Activated naive CD8-positive, alpha-beta T cell treated with anti-CD3 and anti-CD28 coated beads, Interleukin-2, amount 50 U/mL, for 24 hours (primary cell): ENCODE measurements at regions not wholly inside any gene's neighbourhood (a gene's known extent, or its start where the extent isn't known, plus 50 kb on each side); places are given as distances from the start of the nearest gene placed in this dataset.

Source experiments
- ATAC-seq: fragments of 150-1000 bp; cut with Tn5 transposase; one replicate; pipeline ENCODE4 v1.10.0; 2021
- DNase-seq: peaks from one replicate; pipeline ENCODE4 v3.0.0; 2021
- H3K27ac Mint-ChIP-seq: one replicate; pipeline ENCODE4 v1.8.0; 2021; ENCODE audit warnings: mild to moderate bottlenecking, mixed read lengths
- H3K27me3 Mint-ChIP-seq: one replicate; pipeline ENCODE4 v1.8.0; 2021; ENCODE audit warnings: mixed read lengths
- H3K36me3 Mint-ChIP-seq: one replicate; pipeline ENCODE4 v1.8.0; 2021; ENCODE audit warnings: low read depth, mixed read lengths
- H3K4me1 Mint-ChIP-seq: one replicate; pipeline ENCODE4 v1.8.0; 2021; ENCODE audit warnings: mixed read lengths
- H3K4me3 Mint-ChIP-seq: one replicate; pipeline ENCODE4 v1.8.0; 2021; ENCODE audit warnings: mild to moderate bottlenecking, moderate library complexity, mixed read lengths
- H3K9me3 Mint-ChIP-seq: one replicate; pipeline ENCODE4 v1.8.0; 2021; ENCODE audit warnings: mixed read lengths

DNA sequence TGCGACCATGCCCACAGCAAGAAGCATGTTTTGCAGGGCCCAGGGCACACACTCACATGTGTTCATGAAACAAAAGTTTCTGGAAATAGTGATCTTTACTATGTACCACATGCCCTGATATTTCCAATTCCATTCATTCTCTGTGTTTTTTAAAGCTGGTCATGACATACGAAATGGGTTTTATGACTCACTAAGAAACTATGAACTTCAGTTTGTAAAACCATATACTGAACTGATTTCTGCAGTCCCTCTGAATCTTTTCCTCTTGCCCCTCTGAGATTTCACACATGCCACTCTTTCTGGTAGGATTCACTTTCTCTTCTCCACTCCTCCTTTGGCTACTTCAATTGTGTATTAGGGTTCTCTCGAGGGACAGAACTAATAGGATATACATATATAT lies 416.1 kb upstream of the TRPC7 start:
- H3K4me3 Mint-ChIP-seq: no peak overlapping the region
- no peak for ATAC-seq
- H3K4me1 Mint-ChIP-seq: no peaks in the 10 kb centered on the region
- DNase-seq: no peak
- H3K36me3 Mint-ChIP-seq: no peaks in the 10 kb centered on the region
- H3K27me3 Mint-ChIP-seq: no peaks in the 10 kb centered on the region
- H3K27ac Mint-ChIP-seq: no peak overlapping the region
- peaks cover 9% of the 10 kb centered on the region for H3K9me3 Mint-ChIP-seq

DNA sequence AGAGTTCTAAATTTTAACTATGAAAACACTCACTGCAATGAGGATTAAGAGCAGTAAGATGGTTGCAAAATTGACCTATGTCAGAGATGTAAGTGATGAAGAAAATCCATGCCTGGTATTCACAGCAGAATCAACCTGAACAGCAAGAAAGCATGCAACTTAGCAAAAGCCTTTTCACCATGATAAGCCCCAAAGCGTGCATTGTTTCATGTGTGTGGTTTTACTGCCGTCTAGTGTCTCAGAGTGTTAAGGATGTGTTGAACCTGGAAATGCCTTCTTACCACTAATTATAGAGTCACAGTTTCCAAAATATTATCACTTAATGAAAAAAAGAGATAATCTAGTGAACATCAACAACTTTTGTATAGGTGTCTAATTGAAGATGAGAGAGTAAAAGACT lies 415.2 kb upstream of the TRPC7 start:
- ATAC-seq: no peak
- Mint-ChIP-seq H3K4me1 (no peaks in the 10 kb centered on the region), H3K27ac (no peak overlapping the region), H3K9me3 (peaks cover 14% of the 10 kb centered on the region), H3K27me3 (no peaks in the 10 kb centered on the region), H3K36me3 (no peaks in the 10 kb centered on the region), H3K4me3 (no peak overlapping the region)
- no peak for DNase-seq

DNA sequence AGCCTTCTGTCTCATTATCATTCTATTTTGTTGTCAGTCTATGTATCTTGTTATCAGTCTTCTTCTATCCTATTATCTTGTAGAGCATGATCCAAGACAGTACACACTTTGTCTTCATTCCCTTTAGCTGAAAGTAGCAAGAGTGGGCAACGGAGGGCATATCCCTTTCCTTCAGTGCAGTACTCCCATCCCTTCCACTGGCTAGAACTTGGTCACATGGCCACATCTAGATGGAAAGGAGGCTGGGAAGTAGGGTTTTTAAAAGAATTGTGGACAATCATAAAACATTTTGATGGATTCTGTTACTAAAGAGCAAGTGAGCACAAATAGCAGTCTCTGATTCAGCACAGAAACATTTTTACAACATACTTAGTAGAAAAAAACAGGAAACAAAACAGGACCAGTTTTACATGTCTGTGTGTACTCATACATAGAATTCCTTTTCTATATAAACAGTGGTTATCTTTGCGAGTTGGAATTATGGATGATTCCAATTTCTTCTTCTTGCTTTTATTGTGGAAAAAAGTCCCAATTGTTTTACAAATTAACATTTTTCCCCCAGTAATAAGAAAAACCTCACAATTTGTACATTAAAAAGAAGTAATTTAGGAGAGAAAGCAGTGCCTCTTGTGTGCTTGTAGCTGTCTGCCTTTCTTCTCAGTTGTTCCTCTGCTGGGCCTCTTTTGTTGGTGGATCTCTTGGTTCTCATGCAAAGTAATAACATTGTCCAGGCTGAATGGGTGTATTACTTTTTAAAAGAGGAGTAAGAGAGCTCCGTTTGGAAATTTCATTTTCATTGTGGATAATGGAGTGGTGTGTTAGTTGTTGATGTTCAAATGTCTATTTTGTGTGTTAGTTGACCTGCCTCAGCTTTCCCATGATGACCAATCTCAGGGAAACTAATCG lies 410.9 kb upstream of the TRPC7 start:
- peaks cover 5% of the 10 kb centered on the region for H3K9me3 Mint-ChIP-seq
- no peaks in the 10 kb centered on the region for H3K4me1 Mint-ChIP-seq
- no peak for ATAC-seq
- no peaks in the 10 kb centered on the region for H3K27me3 Mint-ChIP-seq
- H3K4me3 Mint-ChIP-seq: no peak overlapping the region
- no peak for DNase-seq
- H3K27ac Mint-ChIP-seq: no peak overlapping the region
- no peaks in the 10 kb centered on the region for H3K36me3 Mint-ChIP-seq

DNA sequence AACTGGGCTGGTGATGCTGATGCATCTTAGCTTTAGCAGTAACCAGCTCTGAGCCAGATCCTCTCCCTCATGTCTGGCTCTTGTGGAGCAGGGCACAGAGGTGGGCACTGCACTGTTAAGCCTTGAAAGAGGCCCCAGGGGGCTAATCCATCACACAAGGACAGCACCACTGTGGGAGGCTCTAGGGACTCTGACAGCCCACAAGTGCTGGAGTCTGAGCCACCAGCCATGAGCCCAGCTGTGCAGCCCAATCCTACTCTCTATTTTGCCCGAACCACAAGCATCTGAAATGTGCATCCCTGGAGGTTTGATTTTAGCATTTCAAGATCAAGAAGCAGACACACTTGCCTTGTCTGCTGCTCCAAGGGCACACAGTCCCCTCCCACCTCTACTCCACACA lies 407.1 kb upstream of the TRPC7 start:
- H3K36me3 Mint-ChIP-seq: no peaks in the 10 kb centered on the region
- H3K4me1 Mint-ChIP-seq: no peaks in the 10 kb centered on the region
- ATAC-seq (no peak), DNase-seq (no peak)
- H3K4me3 Mint-ChIP-seq: no peak overlapping the region
- peaks cover 5% of the 10 kb centered on the region for H3K9me3 Mint-ChIP-seq
- H3K27me3 Mint-ChIP-seq: peaks cover 1% of the 10 kb centered on the region
- no peak overlapping the region for H3K27ac Mint-ChIP-seq

DNA sequence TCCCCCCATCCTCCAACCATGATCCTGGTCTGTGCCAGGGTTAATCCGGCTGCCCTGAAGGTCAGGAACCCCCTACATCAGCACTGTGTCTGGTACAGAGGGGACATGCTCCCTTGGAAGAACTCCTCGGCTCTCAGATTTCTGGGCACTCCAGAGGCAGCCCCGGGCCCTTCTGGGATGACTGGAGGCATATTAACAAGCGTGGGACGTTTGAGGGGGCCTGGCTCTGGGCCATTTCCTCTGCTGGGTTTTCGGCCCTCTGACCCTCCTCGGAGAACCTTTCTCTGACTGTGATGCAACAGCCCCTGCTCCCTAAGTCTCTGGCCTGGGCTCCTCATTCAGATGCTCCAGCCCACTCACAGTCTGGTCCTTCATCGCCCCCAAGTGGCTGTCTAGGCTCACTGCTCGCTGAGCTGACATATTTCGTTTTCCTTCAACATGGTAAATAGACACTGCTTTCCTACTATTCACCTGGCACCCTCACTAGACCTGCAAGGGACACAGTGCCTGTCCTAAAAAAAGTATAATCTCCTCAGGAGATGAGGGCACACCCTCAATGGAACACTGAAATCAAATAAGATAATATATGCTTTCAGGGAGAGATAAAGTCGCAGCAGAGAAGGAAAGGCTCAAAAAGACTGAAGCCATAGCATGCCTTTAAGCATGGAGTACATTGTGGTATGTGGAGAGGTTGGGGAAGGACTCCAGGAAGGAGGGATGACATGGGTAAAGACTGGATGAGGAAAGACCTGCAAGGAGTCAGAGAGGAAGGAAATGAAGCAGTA lies 404.7 kb upstream of the TRPC7 start:
- H3K27ac Mint-ChIP-seq: no peak overlapping the region
- peak; percentile 34 for DNase-seq

DNA sequence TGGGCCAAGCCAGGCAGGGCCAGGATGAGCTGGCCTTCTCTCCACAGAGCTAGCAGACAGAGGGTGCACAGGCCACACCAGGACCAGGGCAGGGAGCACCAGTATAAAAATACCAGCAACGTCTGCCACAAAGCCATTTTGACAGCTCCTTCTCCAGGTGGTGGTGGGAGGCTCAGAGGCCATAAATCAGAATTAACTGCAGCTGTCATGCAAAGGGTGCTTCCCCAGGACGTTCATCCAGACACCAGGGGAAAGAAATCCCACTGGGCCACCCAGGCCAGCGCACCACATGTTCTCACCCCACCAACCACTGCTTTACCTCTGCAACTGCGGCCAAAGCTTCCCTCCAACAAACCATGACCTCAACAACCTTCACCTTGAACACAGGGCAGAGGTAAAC lies 403.7 kb upstream of the TRPC7 start:
- no peak overlapping the region for H3K27ac Mint-ChIP-seq
- H3K9me3 Mint-ChIP-seq: no peaks in the 10 kb centered on the region
- no peaks in the 10 kb centered on the region for H3K4me1 Mint-ChIP-seq
- no peak overlapping the region for H3K4me3 Mint-ChIP-seq
- H3K27me3 Mint-ChIP-seq: peaks cover 1% of the 10 kb centered on the region
- ATAC-seq (no peak), DNase-seq (no peak)
- no peaks in the 10 kb centered on the region for H3K36me3 Mint-ChIP-seq

More for the DNA sequence above, 404.7 kb upstream of the TRPC7 start:
- no peak overlapping the region for H3K4me3 Mint-ChIP-seq
- ATAC-seq: peak; percentile 44
- H3K27me3 Mint-ChIP-seq: peaks cover 1% of the 10 kb centered on the region
- no peaks in the 10 kb centered on the region for H3K4me1 Mint-ChIP-seq
- no peaks in the 10 kb centered on the region for H3K9me3 Mint-ChIP-seq
- no peaks in the 10 kb centered on the region for H3K36me3 Mint-ChIP-seq

DNA sequence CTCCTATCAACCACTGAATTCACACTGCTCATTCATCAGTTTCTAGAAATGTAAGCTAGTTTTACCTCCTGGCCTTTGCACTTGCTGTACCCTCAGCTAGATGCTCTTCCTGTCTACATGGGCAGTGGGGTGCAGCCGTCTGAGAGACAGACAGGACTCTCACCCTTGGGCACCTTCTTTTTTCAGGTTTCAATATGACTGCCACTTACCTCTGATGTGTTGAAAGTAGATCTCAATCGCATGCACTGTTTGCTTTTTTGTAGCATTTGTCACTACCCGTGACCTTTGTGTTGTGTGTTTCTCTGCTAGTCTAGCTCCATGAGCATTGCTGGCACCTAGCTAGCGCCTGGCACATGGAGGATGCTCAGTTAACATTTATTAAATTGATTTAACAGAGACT lies 403.1 kb upstream of the TRPC7 start:
- H3K4me3 Mint-ChIP-seq: no peak overlapping the region
- peaks cover 1% of the 10 kb centered on the region for H3K27me3 Mint-ChIP-seq
- H3K36me3 Mint-ChIP-seq: no peaks in the 10 kb centered on the region
- H3K27ac Mint-ChIP-seq: no peak overlapping the region
- no peaks in the 10 kb centered on the region for H3K4me1 Mint-ChIP-seq
- ATAC-seq (no peak), DNase-seq (no peak)
- H3K9me3 Mint-ChIP-seq: no peaks in the 10 kb centered on the region

DNA sequence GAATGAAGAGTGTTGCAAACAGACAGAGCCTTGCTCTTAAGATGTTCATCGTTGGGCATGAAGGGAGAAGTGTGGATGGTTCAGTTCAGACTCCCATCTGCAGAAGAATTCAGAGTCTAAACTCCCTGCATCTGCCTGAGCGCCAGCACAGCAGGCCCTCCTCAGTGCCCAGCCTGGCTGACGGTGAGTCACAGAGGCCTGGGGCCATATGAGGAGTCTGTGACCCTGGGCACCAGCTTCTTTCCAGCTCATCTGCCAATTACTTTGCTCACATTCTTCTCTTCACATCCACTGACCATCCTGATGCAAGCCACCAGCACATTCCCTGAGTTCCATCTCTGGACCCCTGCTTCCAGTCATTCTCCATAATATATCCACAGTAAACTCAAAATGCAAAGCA lies 401.1 kb upstream of the TRPC7 start:
- Mint-ChIP-seq H3K36me3 (no peaks in the 10 kb centered on the region), H3K4me1 (no peaks in the 10 kb centered on the region), H3K27me3 (peaks cover 1% of the 10 kb centered on the region), H3K4me3 (no peak overlapping the region), H3K9me3 (no peaks in the 10 kb centered on the region), H3K27ac (no peak overlapping the region)
- DNase-seq (no peak), ATAC-seq (no peak)

DNA sequence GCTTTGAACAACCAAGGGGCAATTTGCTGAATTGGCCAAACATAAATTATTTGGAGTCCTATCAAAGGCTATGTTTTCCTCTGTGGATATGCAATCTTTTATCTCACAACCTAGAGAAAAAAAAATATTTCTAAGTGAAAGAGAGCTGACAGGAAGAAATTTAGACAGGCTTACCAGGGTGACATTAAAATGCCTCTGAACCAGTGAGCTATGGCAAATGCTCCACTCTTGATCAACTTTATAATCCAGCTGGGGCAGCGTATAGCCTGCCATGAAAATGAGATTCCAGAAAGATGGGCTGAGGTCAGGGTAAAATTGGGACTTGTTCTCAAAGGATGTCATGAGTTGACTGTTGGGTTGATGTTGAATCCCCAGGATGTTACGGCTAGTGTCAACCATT lies 399.3 kb upstream of the TRPC7 start:
- H3K27me3 Mint-ChIP-seq: peaks cover 1% of the 10 kb centered on the region
- no peak overlapping the region for H3K4me3 Mint-ChIP-seq
- H3K36me3 Mint-ChIP-seq: no peaks in the 10 kb centered on the region
- no peak overlapping the region for H3K27ac Mint-ChIP-seq
- H3K4me1 Mint-ChIP-seq: no peaks in the 10 kb centered on the region
- no peak for ATAC-seq
- H3K9me3 Mint-ChIP-seq: no peaks in the 10 kb centered on the region
- no peak for DNase-seq

DNA sequence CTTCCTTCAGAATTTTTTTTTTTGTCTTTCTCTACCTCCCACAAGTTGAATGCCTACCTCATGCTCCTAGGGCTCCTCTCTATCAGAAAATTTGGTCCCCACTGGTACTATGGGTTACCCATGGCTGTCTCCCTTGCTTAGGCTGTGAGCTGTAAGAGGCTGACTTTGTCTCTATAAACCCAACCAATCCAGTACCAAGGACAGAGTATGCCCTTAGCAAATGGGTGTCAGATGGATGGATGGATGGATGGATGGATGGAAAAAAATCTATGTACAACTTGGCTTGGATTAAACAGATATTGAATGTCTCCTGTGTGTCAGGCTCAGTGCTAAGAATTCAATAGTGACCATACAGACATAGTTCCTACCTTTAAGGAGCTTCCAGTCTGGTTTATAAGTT lies 398.2 kb upstream of the TRPC7 start:
- ATAC-seq: no peak
- H3K36me3 Mint-ChIP-seq: no peaks in the 10 kb centered on the region
- no peak overlapping the region for H3K4me3 Mint-ChIP-seq
- no peaks in the 10 kb centered on the region for H3K4me1 Mint-ChIP-seq
- H3K9me3 Mint-ChIP-seq: no peaks in the 10 kb centered on the region
- no peak for DNase-seq
- H3K27ac Mint-ChIP-seq: no peak overlapping the region
- no peaks in the 10 kb centered on the region for H3K27me3 Mint-ChIP-seq

DNA sequence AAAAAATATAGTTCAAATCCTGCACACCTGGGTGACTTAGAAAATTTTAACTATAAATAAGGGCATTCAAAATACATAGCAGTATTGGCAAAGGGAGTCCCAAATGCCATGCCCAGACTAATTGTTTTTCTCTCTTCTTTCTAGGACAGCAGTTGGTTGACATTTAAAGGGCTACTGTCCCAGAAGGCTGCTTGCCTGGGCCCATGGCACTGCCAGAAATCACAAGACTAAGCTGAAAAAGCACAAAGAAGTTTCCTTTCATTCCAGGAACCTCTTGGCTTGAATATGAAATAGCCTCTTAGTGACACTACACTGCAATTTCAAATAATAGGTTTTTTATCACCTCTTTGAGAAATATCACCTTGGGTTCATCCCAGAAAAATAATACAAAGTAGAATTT lies 388.9 kb upstream of the TRPC7 start:
- Mint-ChIP-seq H3K4me1 (no peaks in the 10 kb centered on the region), H3K36me3 (no peaks in the 10 kb centered on the region), H3K9me3 (no peaks in the 10 kb centered on the region), H3K27ac (no peak overlapping the region), H3K27me3 (no peaks in the 10 kb centered on the region), H3K4me3 (no peak overlapping the region)
- ATAC-seq (no peak), DNase-seq (no peak)

DNA sequence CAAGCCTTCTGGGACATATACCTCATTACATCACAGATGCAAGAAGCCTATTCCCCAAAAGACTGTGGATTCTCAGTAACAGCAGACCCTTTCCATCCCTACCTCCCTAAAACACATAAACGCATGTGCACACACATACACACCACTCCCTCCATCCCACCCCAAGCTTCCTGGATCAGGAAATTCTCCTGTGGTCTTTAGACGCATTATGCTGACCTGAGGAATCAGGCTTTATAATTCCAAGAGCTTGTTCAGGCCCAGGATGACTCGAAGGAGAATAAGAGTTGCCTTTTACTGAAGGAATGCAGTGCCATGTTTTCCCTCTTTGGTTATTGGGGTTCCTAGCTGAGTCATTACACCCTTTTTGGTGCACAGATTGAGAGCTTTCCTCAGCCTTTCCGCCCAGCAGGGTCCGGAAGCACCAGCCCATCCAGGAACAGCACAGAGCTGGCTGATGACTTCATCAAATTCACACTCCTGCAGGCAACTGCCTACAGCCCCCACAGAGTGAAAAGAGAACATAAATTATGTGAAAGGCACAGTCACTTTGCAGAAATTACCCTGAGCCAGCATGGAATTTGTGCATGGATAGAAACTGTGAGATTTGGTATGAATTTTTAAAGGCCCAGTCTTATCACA lies 385.0 kb upstream of the TRPC7 start:
- Mint-ChIP-seq H3K36me3 (no peaks in the 10 kb centered on the region), H3K4me3 (no peak overlapping the region), H3K27me3 (no peaks in the 10 kb centered on the region), H3K27ac (no peak overlapping the region), H3K4me1 (no peaks in the 10 kb centered on the region), H3K9me3 (peaks cover 3% of the 10 kb centered on the region)
- no peak for DNase-seq
- ATAC-seq: no peak

DNA sequence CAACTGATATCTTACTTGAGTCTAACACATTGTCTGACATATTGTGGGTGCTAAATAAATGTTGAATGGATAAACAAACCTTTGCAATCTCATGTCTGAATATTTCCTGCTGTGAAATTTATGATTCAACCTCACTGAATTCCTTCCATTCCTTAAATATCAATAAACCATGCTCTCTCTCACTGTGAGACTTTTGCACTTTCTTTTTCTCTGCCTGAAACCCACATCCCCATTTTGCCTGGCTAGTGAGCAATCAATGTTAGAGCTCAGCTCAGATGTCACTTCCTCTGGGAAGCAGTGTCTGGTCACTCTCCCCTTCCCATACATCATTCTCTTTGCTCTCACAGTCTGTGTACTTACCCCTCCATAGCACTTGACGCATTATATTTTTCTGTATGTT lies 383.7 kb upstream of the TRPC7 start:
- Mint-ChIP-seq H3K4me1 (no peaks in the 10 kb centered on the region), H3K27me3 (no peaks in the 10 kb centered on the region), H3K4me3 (no peak overlapping the region), H3K27ac (no peak overlapping the region), H3K36me3 (no peaks in the 10 kb centered on the region), H3K9me3 (peaks cover 9% of the 10 kb centered on the region)
- DNase-seq (no peak), ATAC-seq (no peak)

DNA sequence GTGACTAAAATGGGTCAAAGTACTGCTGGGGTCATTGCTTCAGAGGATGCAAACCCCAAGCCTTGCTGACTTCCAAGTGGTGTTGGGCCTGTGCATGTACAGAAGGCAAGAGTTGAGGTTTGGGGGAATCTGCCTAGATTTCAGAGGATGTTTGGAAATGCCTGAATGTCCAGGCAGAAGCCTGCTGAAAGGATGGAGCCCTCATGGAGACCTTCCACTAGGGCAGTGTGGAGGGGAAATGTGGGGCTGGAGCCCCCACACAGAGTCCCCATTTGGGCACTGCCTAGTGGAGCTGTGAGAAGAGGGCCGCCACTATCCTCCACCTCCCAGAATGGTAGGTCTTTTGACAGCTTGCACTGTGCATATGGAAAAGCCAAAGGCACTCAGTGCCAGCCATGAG lies 377.7 kb upstream of the TRPC7 start:
- Mint-ChIP-seq H3K27me3 (no peaks in the 10 kb centered on the region), H3K27ac (no peak overlapping the region), H3K4me3 (no peak overlapping the region), H3K4me1 (no peaks in the 10 kb centered on the region), H3K9me3 (peaks cover 23% of the 10 kb centered on the region), H3K36me3 (no peaks in the 10 kb centered on the region)
- DNase-seq (no peak), ATAC-seq (no peak)

DNA sequence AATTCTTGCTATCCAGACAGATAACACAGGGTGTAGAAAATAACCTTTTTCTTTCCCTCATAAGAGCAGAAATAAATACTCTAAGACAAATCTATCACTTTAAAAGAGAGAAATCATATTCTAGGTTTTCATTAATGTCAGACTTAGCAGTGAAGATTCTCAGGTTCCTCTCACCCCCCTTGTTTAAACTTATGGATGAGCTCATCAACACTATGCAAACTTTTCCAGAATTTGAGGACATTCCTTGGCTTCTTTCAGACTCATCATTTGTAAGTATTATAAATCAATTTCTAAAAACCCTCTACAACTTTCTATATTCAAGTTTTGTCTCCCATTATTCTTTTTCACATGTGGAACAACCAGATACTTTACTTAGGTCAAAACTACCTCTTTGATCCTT lies 374.9 kb upstream of the TRPC7 start:
- DNase-seq (no peak), ATAC-seq (no peak)
- no peak overlapping the region for H3K4me3 Mint-ChIP-seq
- H3K27ac Mint-ChIP-seq: no peak overlapping the region
- H3K27me3 Mint-ChIP-seq: no peaks in the 10 kb centered on the region
- H3K9me3 Mint-ChIP-seq: peaks cover 30% of the 10 kb centered on the region
- no peaks in the 10 kb centered on the region for H3K4me1 Mint-ChIP-seq
- no peaks in the 10 kb centered on the region for H3K36me3 Mint-ChIP-seq
